HFFc6 (cell line): ENCODE measurements at regions not wholly inside any gene's neighbourhood (a gene's known extent, or its start where the extent isn't known, plus 50 kb on each side); places are given as distances from the start of the nearest gene placed in this dataset.
A peak's percentile ranks its signal among the peaks of the same experiment; 100 is the strongest.
"Not testable (repeated sequence)": the region's sequence is repeated elsewhere in the genome, so short reads cannot be mapped to it uniquely, and the experiment has no call there.

ENCODE experiments used
- DNase-seq: peaks from one replicate; pipeline ENCODE4 v3.0.0-alpha.2; 2018
- H3K27ac Mint-ChIP-seq: 2 replicates; pipeline ENCODE4 v1.8.0; 2020; ENCODE audit warnings: mild to moderate bottlenecking, mixed read lengths
- H3K27me3 Mint-ChIP-seq: 2 replicates; pipeline ENCODE4 v1.8.0; 2021; ENCODE audit warnings: mild to moderate bottlenecking, moderate library complexity, mixed read lengths; ENCODE audit not compliant: insufficient read depth
- H3K36me3 Mint-ChIP-seq: 2 replicates; pipeline ENCODE4 v1.8.0; 2021; ENCODE audit warnings: low read depth, mixed read lengths
- H3K4me1 Mint-ChIP-seq: 2 replicates; pipeline ENCODE4 v1.8.0; 2020; ENCODE audit warnings: low read depth, mixed read lengths
- H3K4me3 Mint-ChIP-seq: 2 replicates; pipeline ENCODE4 v1.8.0; 2020; ENCODE audit warnings: mild to moderate bottlenecking, moderate library complexity, mixed read lengths
- H3K9me3 Mint-ChIP-seq: 2 replicates; pipeline ENCODE4 v1.8.0; 2020; ENCODE audit warnings: mild to moderate bottlenecking, mixed read lengths
- CTCF ChIP-seq: fragments of 200-600 bp; sonication (generic); IDR thresholded peaks from 2 replicates; pipeline ENCODE4 v1.5.0; 2021; ENCODE audit warnings: antibody characterized with exemption, mild to moderate bottlenecking

GRCh38 chr5:99191206-99191745 is 262.5 kb upstream of the CHD1 start:
- H3K9me3 Mint-ChIP-seq: no peaks in the 10 kb centered on the region; the same call in 1 of the 2 replicates
- no peak overlapping the region for H3K27ac Mint-ChIP-seq
- H3K4me3 Mint-ChIP-seq: no peak overlapping the region
- DNase-seq: no peak
- H3K27me3 Mint-ChIP-seq: no peaks in the 10 kb centered on the region
- H3K36me3 Mint-ChIP-seq: no peaks in the 10 kb centered on the region
- no peak for TF ChIP-seq CTCF
- no peaks in the 10 kb centered on the region for H3K4me1 Mint-ChIP-seq

- no peaks in the 10 kb centered on the region for H3K27me3 Mint-ChIP-seq
- H3K9me3 Mint-ChIP-seq: peaks cover 7% of the 10 kb centered on the region; the same call in 1 of the 2 replicates
- H3K4me1 Mint-ChIP-seq: no peaks in the 10 kb centered on the region
- H3K4me3 Mint-ChIP-seq: no peak overlapping the region
- DNase-seq: no peak
- no peaks in the 10 kb centered on the region for H3K36me3 Mint-ChIP-seq
- no peak for TF ChIP-seq CTCF
- H3K27ac Mint-ChIP-seq: no peak overlapping the region
These were observed 258.8 kb upstream of the CHD1 start for GRCh38 chr5:99187611-99188010.

GRCh38 chr5:99179206-99179605 is 250.4 kb upstream of the CHD1 start:
- no peak for TF ChIP-seq CTCF
- Mint-ChIP-seq H3K27me3 (no peaks in the 10 kb centered on the region), H3K36me3 (no peaks in the 10 kb centered on the region), H3K9me3 (peaks cover 22% of the 10 kb centered on the region; the same call in 1 of the 2 replicates), H3K4me1 (no peaks in the 10 kb centered on the region), H3K4me3 (no peak overlapping the region), H3K27ac (no peak overlapping the region)
- no peak for DNase-seq

GRCh38 chr5:99177796-99178195 is 249.0 kb upstream of the CHD1 start:
- H3K9me3 Mint-ChIP-seq: peaks cover 16% of the 10 kb centered on the region; the same call in 1 of the 2 replicates
- no peaks in the 10 kb centered on the region for H3K4me1 Mint-ChIP-seq
- no peak overlapping the region for H3K4me3 Mint-ChIP-seq
- DNase-seq: no peak
- H3K27me3 Mint-ChIP-seq: no peaks in the 10 kb centered on the region
- no peaks in the 10 kb centered on the region for H3K36me3 Mint-ChIP-seq
- H3K27ac Mint-ChIP-seq: no peak overlapping the region
- TF ChIP-seq CTCF: no peak

- no peaks in the 10 kb centered on the region for H3K27me3 Mint-ChIP-seq
- H3K36me3 Mint-ChIP-seq: no peaks in the 10 kb centered on the region
- no peaks in the 10 kb centered on the region for H3K4me1 Mint-ChIP-seq
- H3K4me3 Mint-ChIP-seq: no peak overlapping the region
- TF ChIP-seq CTCF: no peak
- no peak overlapping the region for H3K27ac Mint-ChIP-seq
- no peak for DNase-seq
- H3K9me3 Mint-ChIP-seq: peaks cover 14% of the 10 kb centered on the region; the same call in 1 of the 2 replicates
These were observed 247.4 kb upstream of the CHD1 start for GRCh38 chr5:99176186-99176585.

GRCh38 chr5:99169309-99169708 is 240.5 kb upstream of the CHD1 start:
- Mint-ChIP-seq H3K36me3 (no peaks in the 10 kb centered on the region), H3K4me3 (no peak overlapping the region), H3K27ac (no peak overlapping the region), H3K9me3 (no peaks in the 10 kb centered on the region; the same call in 1 of the 2 replicates), H3K4me1 (no peaks in the 10 kb centered on the region), H3K27me3 (no peaks in the 10 kb centered on the region)
- no peak for DNase-seq
- peak; percentile 26; the same call in 1 of the 2 replicates for TF ChIP-seq CTCF

GRCh38 chr5:99161538-99161937 is 232.7 kb upstream of the CHD1 start:
- not testable (repeated sequence) for H3K9me3 Mint-ChIP-seq, H3K27me3 Mint-ChIP-seq, H3K27ac Mint-ChIP-seq, H3K4me1 Mint-ChIP-seq, H3K36me3 Mint-ChIP-seq, H3K4me3 Mint-ChIP-seq, DNase-seq
